Endothelial cell of umbilical vein (primary cell): ENCODE measurements at regions not wholly inside any gene's neighbourhood (a gene's known extent, or its start where the extent isn't known, plus 50 kb on each side); places are given as distances from the start of the nearest gene placed in this dataset.

ENCODE experiments used
- BruUV-seq: library from RNA; stranded (reverse); fragments of 400-500 nt; replicated peaks from 2 replicates; lab custom pipeline; 2021; lab: Mats Ljungman, UMichigan
- CTCF ChIA-PET: fragments of 300-600, 350-600 bp; sonication (Branson Sonifier 250); formaldehyde crosslinking; loops from one replicate; lab custom pipeline; 2021; ENCODE audit warnings: antibody characterized with exemption, inconsistent platforms; lab: Charles Lee
- POLR2A ChIA-PET: fragments of 300-600, 350-600 bp; sonication (Branson Sonifier 250); formaldehyde crosslinking; loops from one replicate; lab custom pipeline; 2021; ENCODE audit warnings: antibody characterized with exemption, inconsistent platforms; lab: Charles Lee
- DNase-seq: peaks from one replicate; pipeline ENCODE4 v3.0.0-alpha.2; 2011; ENCODE audit warnings: low read depth, low spot score
- FAIRE-seq: peaks from 2 replicates; lab custom pipeline; 2011; peaks lifted over from hg19 to GRCh38; lab: Jason Lieb, UNC
- H2AFZ ChIP-seq: 2 replicates; pipeline ENCODE4 v1.6.0; 2012; ENCODE audit warnings: low read depth, low read length, control low read depth, inconsistent platforms
- H3K27ac ChIP-seq: 2 replicates; pipeline ENCODE4 v1.5.1; 2011; ENCODE audit warnings: low read depth, mild to moderate bottlenecking, control low read depth, low read length, moderate library complexity; ENCODE audit not compliant: insufficient read depth
- H3K27me3 ChIP-seq, 2 experiments: 2 replicates each; pipeline versions ENCODE4 v1.6.0 to v1.6.1; 2011; ENCODE audit warnings: low read length in 2 of 2, mixed read lengths in 1 of 2; ENCODE audit not compliant: control insufficient read depth in 2 of 2, insufficient read depth in 2 of 2
- H3K36me3 ChIP-seq, 2 experiments: 2 replicates in 1 of 2; 3 replicates in 1 of 2; pipeline ENCODE4 v1.5.1; 2011; ENCODE audit warnings: low read length in 2 of 2, mild to moderate bottlenecking in 1 of 2, moderate library complexity in 1 of 2; ENCODE audit not compliant: control insufficient read depth in 2 of 2, insufficient read depth in 2 of 2; ENCODE audit errors: extremely low read depth in 1 of 2
- H3K4me1 ChIP-seq: 3 replicates; pipeline ENCODE4 v1.5.1; 2011; ENCODE audit warnings: mild to moderate bottlenecking, low read length; ENCODE audit not compliant: control insufficient read depth, insufficient read depth; ENCODE audit errors: extremely low read depth
- H3K4me2 ChIP-seq: 2 replicates; pipeline ENCODE4 v1.6.1; 2011; ENCODE audit warnings: low read length, control low read depth, mixed read lengths; ENCODE audit not compliant: insufficient read depth
- H3K4me3 ChIP-seq, 3 experiments: fragments of 200-600 bp in 1 of 3; sonication (generic), shearing (Covaris generic) in 1 of 3; replicated peaks in 1 of 3; 2 replicates each; pipeline ENCODE4 v1.5.1; 2011 to 2016; ENCODE audit warnings: control low read depth in 3 of 3, low read length in 3 of 3, mild to moderate bottlenecking in 2 of 3, inconsistent platforms in 1 of 3, low read depth in 1 of 3, moderate library complexity in 1 of 3; ENCODE audit not compliant: insufficient read depth in 1 of 3
- H3K79me2 ChIP-seq: 2 replicates; pipeline ENCODE4 v1.6.0; 2012; ENCODE audit warnings: low read length, inconsistent platforms; ENCODE audit not compliant: control insufficient read depth, insufficient read depth
- H3K9ac ChIP-seq: replicated peaks from 2 replicates; pipeline ENCODE3; 2011; ENCODE audit warnings: low read length, control low read depth; ENCODE audit not compliant: insufficient read depth; ENCODE audit errors: extremely low read depth
- H3K9me1 ChIP-seq: replicated peaks from 3 replicates; pipeline ENCODE4 v1.6.0; 2011; ENCODE audit warnings: mild to moderate bottlenecking, low read length; ENCODE audit not compliant: control insufficient read depth, insufficient read depth; ENCODE audit errors: extremely low read depth
- H3K9me3 ChIP-seq: replicated peaks from 2 replicates; pipeline ENCODE4 v1.5.1; 2012; ENCODE audit warnings: low read length, inconsistent platforms; ENCODE audit not compliant: control insufficient read depth, insufficient read depth
- H4K20me1 ChIP-seq: replicated peaks from 2 replicates; pipeline ENCODE3; 2011; ENCODE audit warnings: mild to moderate bottlenecking, low read length; ENCODE audit not compliant: control insufficient read depth, insufficient read depth; ENCODE audit errors: extremely low read depth
- EZH2 ChIP-seq: IDR thresholded peaks from 2 replicates; pipeline ENCODE4 v1.6.1; 2012; ENCODE audit warnings: borderline replicate concordance, low read depth, mild to moderate bottlenecking, moderate library complexity, low read length, inconsistent platforms; ENCODE audit not compliant: severe bottlenecking
- FOS ChIP-seq: IDR thresholded peaks from 2 replicates; pipeline ENCODE4 v1.6.1; 2011; ENCODE audit warnings: mild to moderate bottlenecking, low read length, moderate library complexity, borderline replicate concordance; ENCODE audit not compliant: insufficient read depth
- GATA2 ChIP-seq: IDR thresholded peaks from 2 replicates; pipeline ENCODE4 v1.7.0; 2011; ENCODE audit warnings: low read depth, mild to moderate bottlenecking, moderate library complexity, mixed read lengths, low read length; ENCODE audit not compliant: insufficient read length, insufficient read depth
- JUN ChIP-seq: IDR thresholded peaks from 2 replicates; pipeline ENCODE4 v1.6.1; 2011; ENCODE audit warnings: borderline replicate concordance, low read depth; ENCODE audit not compliant: insufficient read length, insufficient read depth
- MYC ChIP-seq: IDR thresholded peaks from one replicate; pipeline ENCODE4 v1.6.1; 2011; ENCODE audit warnings: mild to moderate bottlenecking, low read depth, low read length
- POLR2A ChIP-seq: IDR thresholded peaks from 2 replicates; pipeline ENCODE4 v1.6.1; 2012; ENCODE audit warnings: low read depth, mild to moderate bottlenecking, control low read depth, low read length
- POLR2AphosphoS5 ChIP-seq: IDR thresholded peaks from 2 replicates; pipeline ENCODE4 v1.6.1; 2012; ENCODE audit warnings: low read depth, mild to moderate bottlenecking, control low read depth, low read length, moderate library complexity; ENCODE audit not compliant: insufficient read depth
- dilution Hi-C: fragments of 300-500 bp; cut with MboI; formaldehyde crosslinking; loops from one replicate; pipeline ENCODE4 v1.15.0; 2019; ENCODE audit warnings: low sequenced_read_pairs; ENCODE audit not compliant: extremely low pct_ligation_motif_present
- intact Hi-C: fragments of 100-400 bp; cut with micrococcal nuclease; formaldehyde crosslinking; loops from one replicate; pipeline ENCODE4 v1.10.0; 2022
- TF ChIP-seq, protein P1 (sequence below), 2 donors: IDR thresholded peaks; 1 replicate in 1 of 2; 2 replicates in 1 of 2; pipeline ENCODE4 v1.5.1; 2011; ENCODE audit warnings: low read length in 2 of 2, mild to moderate bottlenecking in 2 of 2, moderate library complexity in 2 of 2, control low read depth in 1 of 2, inconsistent platforms in 1 of 2, low read depth in 1 of 2; ENCODE audit not compliant: insufficient read depth in 1 of 2; ENCODE audit errors: extremely low read depth in 1 of 2
- TF ChIP-seq, protein P2 (sequence below): IDR thresholded peaks from 2 replicates; pipeline ENCODE4 v1.6.1; 2011; ENCODE audit not compliant: insufficient read depth, insufficient read length

DNA sequence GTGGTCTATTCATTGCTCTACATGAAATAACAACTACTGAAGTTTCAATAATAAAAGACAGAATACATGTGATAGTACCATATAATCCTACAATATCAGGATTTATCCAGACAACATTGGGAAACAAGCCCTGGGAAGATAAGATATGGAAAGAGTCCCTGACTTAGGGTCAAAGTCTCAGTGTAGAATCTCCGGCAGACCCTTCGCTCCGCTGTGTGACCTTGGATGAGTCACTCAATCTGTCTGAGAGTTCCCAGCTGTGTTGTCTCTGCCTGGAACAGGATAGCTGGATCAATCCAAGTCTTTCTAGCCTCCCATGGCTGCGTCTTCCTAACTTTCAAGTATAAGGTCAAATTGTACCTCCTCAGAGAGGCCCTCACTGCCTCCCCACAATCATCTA lies 335.9 kb downstream of the TMEM114 start:
- dilution Hi-C loops, result no loop called here

More for the DNA sequence above, 335.9 kb downstream of the TMEM114 start:
- no peaks in the 10 kb centered on the region for H4K20me1 ChIP-seq
- CTCF ChIA-PET, result no interaction called here
- POLR2A ChIA-PET, result no interaction called here
- FAIRE-seq (no peak), DNase-seq (no peak)
- no peak overlapping the region for H2AFZ ChIP-seq
- H3K4me2 ChIP-seq, result no peak overlapping the region
- no TSS peak for BruUV-seq
- H3K4me3 ChIP-seq, result no peak overlapping the region
- no peak overlapping the region for H3K9ac ChIP-seq
- H3K79me2 ChIP-seq, result no peaks in the 10 kb centered on the region
- intact Hi-C loops, result no loop called here
- no peaks in the 10 kb centered on the region for H3K4me1 ChIP-seq
- H3K27me3 ChIP-seq, result no peaks in the 10 kb centered on the region
- H3K27ac ChIP-seq, result no peak overlapping the region
- H3K36me3 ChIP-seq, result no peaks in the 10 kb centered on the region
- H3K9me1 ChIP-seq, result no peaks in the 10 kb centered on the region
- TF ChIP-seq POLR2AphosphoS5 (no peak), POLR2A (no peak), JUN (no peak), MYC (no peak), GATA2 (no peak), EZH2 (no peak), FOS (no peak)
- TF ChIP-seq, protein P1, sequence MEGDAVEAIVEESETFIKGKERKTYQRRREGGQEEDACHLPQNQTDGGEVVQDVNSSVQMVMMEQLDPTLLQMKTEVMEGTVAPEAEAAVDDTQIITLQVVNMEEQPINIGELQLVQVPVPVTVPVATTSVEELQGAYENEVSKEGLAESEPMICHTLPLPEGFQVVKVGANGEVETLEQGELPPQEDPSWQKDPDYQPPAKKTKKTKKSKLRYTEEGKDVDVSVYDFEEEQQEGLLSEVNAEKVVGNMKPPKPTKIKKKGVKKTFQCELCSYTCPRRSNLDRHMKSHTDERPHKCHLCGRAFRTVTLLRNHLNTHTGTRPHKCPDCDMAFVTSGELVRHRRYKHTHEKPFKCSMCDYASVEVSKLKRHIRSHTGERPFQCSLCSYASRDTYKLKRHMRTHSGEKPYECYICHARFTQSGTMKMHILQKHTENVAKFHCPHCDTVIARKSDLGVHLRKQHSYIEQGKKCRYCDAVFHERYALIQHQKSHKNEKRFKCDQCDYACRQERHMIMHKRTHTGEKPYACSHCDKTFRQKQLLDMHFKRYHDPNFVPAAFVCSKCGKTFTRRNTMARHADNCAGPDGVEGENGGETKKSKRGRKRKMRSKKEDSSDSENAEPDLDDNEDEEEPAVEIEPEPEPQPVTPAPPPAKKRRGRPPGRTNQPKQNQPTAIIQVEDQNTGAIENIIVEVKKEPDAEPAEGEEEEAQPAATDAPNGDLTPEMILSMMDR (IDR thresholded peaks at IDR 0.05; ENCODE audit: extremely low read depth in 1 of 2, insufficient read depth in 1 of 2, low read depth in 1 of 2, low read length in 2 of 2), result no peak
- TF ChIP-seq, protein P2, sequence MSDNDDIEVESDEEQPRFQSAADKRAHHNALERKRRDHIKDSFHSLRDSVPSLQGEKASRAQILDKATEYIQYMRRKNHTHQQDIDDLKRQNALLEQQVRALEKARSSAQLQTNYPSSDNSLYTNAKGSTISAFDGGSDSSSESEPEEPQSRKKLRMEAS, result no peak
- no peaks in the 10 kb centered on the region for H3K9me3 ChIP-seq
